BLaER1 (cell line): ENCODE measurements at regions not wholly inside any gene's neighbourhood (a gene's known extent, or its start where the extent isn't known, plus 50 kb on each side); places are given as distances from the start of the nearest gene placed in this dataset.

ENCODE experiments used
- H3K27ac ChIP-seq: shearing (Covaris generic); formaldehyde crosslinking; 2 replicates; pipeline ENCODE4 v1.8.1; 2022
- H3K27me3 ChIP-seq: shearing (Covaris generic); formaldehyde crosslinking; 2 replicates; pipeline ENCODE4 v1.8.1; 2022
- H3K36me3 ChIP-seq: shearing (Covaris generic); formaldehyde crosslinking; 2 replicates; pipeline ENCODE4 v1.8.1; 2022
- H3K4me1 ChIP-seq: shearing (Covaris generic); formaldehyde crosslinking; 2 replicates; pipeline ENCODE4 v1.8.1; 2022
- H3K4me2 ChIP-seq: shearing (Covaris generic); formaldehyde crosslinking; 2 replicates; pipeline ENCODE4 v1.8.1; 2022
- H3K4me3 ChIP-seq: shearing (Covaris generic); formaldehyde crosslinking; 2 replicates; pipeline ENCODE4 v1.8.1; 2022
- H3K9ac ChIP-seq: shearing (Covaris generic); formaldehyde crosslinking; 2 replicates; pipeline ENCODE4 v1.8.1; 2022
- H3K9me3 ChIP-seq: shearing (Covaris generic); formaldehyde crosslinking; 2 replicates; pipeline ENCODE4 v1.8.1; 2022
- H4K20me1 ChIP-seq: shearing (Covaris generic); formaldehyde crosslinking; 2 replicates; pipeline ENCODE4 v1.8.1; 2022
- Cebpa-rat ChIP-seq: shearing (Covaris generic); IDR thresholded peaks from 2 replicates; pipeline ENCODE4 v1.8.1; 2022

DNA sequence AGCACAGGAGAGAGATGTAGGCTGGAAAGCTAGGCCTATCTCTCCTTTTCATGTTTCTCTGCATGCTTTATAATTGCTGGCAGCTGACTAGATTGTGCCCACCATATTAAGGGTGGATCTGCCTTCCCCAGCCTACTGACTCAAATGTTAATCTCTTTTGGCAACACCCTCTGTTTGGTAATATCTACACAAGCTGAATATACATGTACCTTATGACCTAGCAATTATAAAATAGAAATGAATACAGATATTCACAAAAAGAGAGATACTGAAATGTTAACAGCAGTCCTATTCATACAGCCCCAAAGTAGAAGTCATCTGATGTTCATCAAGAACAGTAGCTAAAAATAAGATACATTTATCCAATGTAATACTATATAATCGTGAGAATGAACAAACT, 429.6 kb downstream of the EPM2A start:
- Histone ChIP-seq H3K9ac (no peak overlapping the region), H3K9me3 (no peaks in the 10 kb centered on the region), H3K4me3 (no peak overlapping the region), H3K4me1 (no peaks in the 10 kb centered on the region), H3K27ac (no peak overlapping the region), H3K36me3 (no peaks in the 10 kb centered on the region), H3K27me3 (no peaks in the 10 kb centered on the region), H3K4me2 (no peak overlapping the region), H4K20me1 (no peaks in the 10 kb centered on the region)
- no peak for TF ChIP-seq Cebpa-rat

DNA sequence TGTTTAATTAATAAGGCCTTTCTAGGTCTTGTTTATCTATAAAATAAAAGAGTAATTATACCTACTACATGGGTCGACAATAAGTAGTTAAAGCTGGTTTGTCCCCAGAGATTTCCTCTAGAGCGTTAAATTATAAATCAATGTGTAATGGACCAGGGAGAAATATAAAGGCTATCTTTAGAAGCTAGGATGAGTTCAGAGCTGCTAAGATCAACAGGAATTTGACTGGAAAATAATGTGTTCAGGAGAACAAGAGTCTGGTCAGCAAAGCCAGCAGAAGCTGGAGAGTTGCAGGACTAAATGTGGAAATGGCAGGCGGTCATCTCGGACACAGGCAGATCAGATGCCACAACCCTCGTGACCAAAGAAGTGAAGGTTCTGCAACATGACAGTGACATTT, 428.8 kb downstream of the EPM2A start:
- no peaks in the 10 kb centered on the region for H3K36me3 ChIP-seq
- TF ChIP-seq Cebpa-rat = no peak
- H3K4me1 ChIP-seq = no peaks in the 10 kb centered on the region

DNA sequence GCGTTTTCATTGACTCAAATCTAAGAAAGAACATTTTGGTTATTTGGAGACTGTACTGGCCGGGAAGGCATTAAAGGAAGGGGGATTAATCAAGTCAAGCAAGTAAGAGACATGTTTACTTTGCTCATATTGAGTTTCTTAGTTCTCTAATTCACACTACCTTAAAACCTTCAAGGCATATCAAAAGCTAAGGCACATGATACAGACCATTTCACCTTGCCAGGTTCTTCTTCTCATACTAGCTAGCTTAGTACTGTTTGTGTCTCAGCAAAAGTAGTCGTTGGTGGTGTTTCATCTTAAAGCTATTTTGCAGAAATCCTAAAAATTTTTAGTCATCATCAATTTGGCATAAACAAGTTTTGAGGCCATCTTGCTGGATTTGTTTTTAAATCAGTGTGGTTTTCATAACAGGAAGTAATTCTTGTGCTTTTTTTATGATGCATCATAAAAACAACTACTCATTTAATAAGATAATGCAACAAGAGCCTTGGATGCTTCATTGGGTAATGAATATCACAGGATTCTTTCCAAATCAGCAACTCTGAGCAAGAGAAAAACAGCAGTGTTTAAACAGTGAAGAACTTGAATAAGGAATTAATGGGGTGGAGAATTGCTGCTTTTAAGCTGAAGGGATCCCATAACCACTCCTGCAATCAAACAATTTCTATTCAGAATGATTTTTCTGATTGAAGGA, 425.3 kb downstream of the EPM2A start:
- no peaks in the 10 kb centered on the region for H3K27me3 ChIP-seq
- H3K9ac ChIP-seq = no peak overlapping the region
- no peaks in the 10 kb centered on the region for H4K20me1 ChIP-seq
- H3K27ac ChIP-seq = no peak overlapping the region
- H3K4me3 ChIP-seq = no peak overlapping the region
- no peak for TF ChIP-seq Cebpa-rat
- H3K4me1 ChIP-seq = no peaks in the 10 kb centered on the region
- H3K36me3 ChIP-seq = no peaks in the 10 kb centered on the region
- H3K9me3 ChIP-seq = no peaks in the 10 kb centered on the region
- no peak overlapping the region for H3K4me2 ChIP-seq

More for the DNA sequence above, 428.8 kb downstream of the EPM2A start:
- H3K4me3 ChIP-seq = no peak overlapping the region
- no peak overlapping the region for H3K9ac ChIP-seq
- no peaks in the 10 kb centered on the region for H4K20me1 ChIP-seq
- H3K27me3 ChIP-seq = no peaks in the 10 kb centered on the region
- H3K27ac ChIP-seq = no peak overlapping the region
- H3K4me2 ChIP-seq = no peak overlapping the region
- no peaks in the 10 kb centered on the region for H3K9me3 ChIP-seq

DNA sequence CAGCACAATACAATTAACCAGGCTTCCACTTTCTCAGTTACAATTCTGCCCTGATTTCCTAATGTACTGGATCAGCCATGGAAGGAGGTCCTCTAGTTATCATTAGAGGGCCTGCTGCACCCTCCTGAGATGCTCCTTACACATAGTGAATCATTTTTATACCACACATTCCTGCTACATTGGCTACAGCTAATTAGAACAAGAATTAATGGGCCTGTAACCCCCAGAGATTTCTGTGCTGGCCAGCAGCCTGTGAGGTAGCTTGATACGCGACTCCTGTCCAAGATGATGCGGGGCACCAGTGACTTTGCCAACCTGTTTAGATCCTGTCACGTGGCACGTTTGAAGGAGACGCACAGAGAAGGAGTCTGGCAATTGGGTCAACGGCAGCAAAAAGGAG, 422.8 kb downstream of the EPM2A start:
- H3K4me1 ChIP-seq = no peaks in the 10 kb centered on the region
- no peak for TF ChIP-seq Cebpa-rat
- H3K27me3 ChIP-seq = no peaks in the 10 kb centered on the region
- H3K27ac ChIP-seq = no peak overlapping the region
- H3K9ac ChIP-seq = no peak overlapping the region
- H3K4me2 ChIP-seq = no peak overlapping the region
- H3K9me3 ChIP-seq = no peaks in the 10 kb centered on the region
- H4K20me1 ChIP-seq = no peaks in the 10 kb centered on the region
- no peak overlapping the region for H3K4me3 ChIP-seq
- H3K36me3 ChIP-seq = no peaks in the 10 kb centered on the region

DNA sequence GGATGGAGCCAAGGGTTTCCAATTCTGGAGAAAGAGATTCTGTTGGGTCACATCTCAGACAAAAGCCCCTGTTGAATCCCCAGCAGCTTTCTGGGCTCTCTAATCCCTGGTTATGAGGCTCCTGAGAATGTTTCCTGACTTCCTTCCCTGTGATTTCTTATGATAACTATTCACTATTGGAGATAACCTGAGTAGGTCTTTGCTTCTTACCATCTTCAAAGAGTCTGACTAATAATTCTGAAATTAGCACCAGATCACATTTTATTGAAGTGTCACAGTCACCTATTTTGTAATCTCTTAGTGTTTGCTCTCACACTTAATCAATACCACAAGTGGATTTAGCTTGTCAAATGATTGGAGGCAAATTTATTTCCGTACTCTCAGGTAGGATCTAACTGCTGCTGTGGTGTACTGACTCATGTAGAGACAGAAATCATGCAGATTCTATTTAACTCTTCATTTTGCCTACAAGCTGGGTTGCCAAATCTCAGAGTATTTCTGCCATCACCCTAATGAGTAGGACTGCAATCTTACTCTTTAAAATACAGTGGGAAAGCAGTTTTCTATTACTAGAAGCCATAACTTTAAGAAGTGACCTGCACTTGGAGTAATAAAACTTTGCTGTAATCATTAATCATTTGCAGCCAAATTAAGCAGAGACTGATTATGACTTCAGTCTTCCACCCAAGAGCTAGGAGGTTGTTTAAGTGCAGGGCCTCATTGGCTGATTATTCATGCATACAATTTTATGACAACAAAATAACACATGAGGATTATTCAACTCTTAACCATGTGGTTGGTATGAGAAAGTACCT, 422.1 kb downstream of the EPM2A start:
- H3K4me1 ChIP-seq = no peaks in the 10 kb centered on the region
- TF ChIP-seq Cebpa-rat = no peak
- H3K36me3 ChIP-seq = no peaks in the 10 kb centered on the region
- H3K9ac ChIP-seq = no peak overlapping the region
- H4K20me1 ChIP-seq = no peaks in the 10 kb centered on the region
- no peak overlapping the region for H3K4me3 ChIP-seq
- no peak overlapping the region for H3K4me2 ChIP-seq
- H3K27me3 ChIP-seq = no peaks in the 10 kb centered on the region
- 0 out of 2 replicates have a peak, but pooled peaks cover 6% of the 10 kb centered on the region for H3K9me3 ChIP-seq
- H3K27ac ChIP-seq = no peak overlapping the region

DNA sequence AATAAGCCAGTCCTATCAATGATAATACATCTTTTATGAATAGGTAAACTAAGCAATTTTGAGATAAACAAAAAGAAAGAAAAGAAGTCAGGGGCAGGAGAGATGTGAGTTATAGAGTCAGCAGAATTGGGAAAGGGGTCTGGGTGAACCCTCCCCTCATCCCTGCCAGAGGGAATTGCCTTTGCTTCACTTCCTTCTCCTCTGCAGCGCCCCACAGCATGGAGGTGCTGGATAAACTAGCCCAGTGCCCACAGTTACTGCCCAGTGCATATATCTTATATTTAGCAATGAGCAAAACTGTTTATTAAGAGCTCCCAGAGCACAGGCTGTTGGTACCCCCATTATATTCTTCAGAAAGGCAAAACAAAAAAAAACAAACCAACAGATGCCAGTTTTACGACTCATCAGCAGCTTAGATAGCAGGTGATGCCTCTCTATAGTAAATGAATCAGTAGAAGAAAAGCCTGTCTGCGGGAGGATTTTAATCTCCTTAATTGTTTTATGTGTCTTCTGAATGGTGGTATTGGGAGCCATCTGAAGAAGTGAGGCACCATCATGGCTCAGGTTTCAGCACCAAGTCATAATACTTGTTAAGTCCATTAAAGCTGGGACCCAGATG, 419.2 kb downstream of the EPM2A start:
- Histone ChIP-seq H4K20me1 (no peaks in the 10 kb centered on the region), H3K4me2 (no peak overlapping the region), H3K9ac (no peak overlapping the region), H3K27ac (no peak overlapping the region), H3K4me3 (no peak overlapping the region), H3K9me3 (0 out of 2 replicates have a peak, but pooled peaks cover 6% of the 10 kb centered on the region), H3K36me3 (no peaks in the 10 kb centered on the region), H3K27me3 (no peaks in the 10 kb centered on the region), H3K4me1 (no peaks in the 10 kb centered on the region)
- TF ChIP-seq Cebpa-rat = no peak

DNA sequence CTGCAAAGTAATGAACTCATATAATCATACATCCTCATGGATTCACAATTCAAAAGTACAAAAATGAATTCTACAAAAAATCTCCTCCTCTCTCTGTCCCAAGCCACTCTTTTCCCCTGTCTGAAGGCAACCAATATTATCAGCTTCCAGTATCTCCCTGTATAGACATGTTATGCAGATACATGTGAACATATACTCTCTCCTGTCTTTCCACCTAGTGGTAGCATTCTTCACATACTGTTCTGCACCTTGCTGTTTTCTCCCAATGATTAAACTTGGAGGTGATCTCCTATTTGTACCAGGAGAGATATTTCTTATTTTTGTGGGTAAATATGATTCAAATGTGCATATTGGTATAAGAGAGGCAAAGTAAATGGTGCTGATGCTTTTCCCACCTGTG, 416.4 kb downstream of the EPM2A start:
- no peak overlapping the region for H3K4me3 ChIP-seq
- no peaks in the 10 kb centered on the region for H3K4me1 ChIP-seq
- no peaks in the 10 kb centered on the region for H4K20me1 ChIP-seq
- H3K27me3 ChIP-seq = no peaks in the 10 kb centered on the region
- TF ChIP-seq Cebpa-rat = no peak
- no peak overlapping the region for H3K4me2 ChIP-seq
- no peak overlapping the region for H3K27ac ChIP-seq
- 0 out of 2 replicates have a peak, but pooled peaks cover 6% of the 10 kb centered on the region for H3K9me3 ChIP-seq
- no peak overlapping the region for H3K9ac ChIP-seq
- H3K36me3 ChIP-seq = no peaks in the 10 kb centered on the region

DNA sequence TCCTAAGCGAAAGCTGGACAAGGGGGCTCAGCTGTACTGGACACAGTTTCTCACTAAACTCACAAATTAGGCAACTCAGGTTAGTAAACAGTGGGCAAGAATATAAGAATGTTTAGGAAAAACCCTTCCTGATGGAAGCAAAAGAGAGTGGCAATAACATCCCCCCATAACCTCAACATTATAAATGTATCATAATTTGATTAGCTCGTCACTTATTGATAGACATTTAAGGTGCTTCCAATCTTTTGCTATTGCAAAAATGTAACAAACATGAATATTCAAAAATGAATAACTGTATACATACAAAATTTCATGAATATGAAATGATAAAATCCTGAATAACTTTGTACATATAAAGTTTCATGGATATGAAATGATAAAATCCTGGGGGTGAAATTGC, 415.7 kb downstream of the EPM2A start:
- Histone ChIP-seq H3K4me2 (no peak overlapping the region), H3K27ac (no peak overlapping the region), H3K4me1 (no peaks in the 10 kb centered on the region), H3K9me3 (0 out of 2 replicates have a peak, but pooled peaks cover 6% of the 10 kb centered on the region), H4K20me1 (no peaks in the 10 kb centered on the region), H3K27me3 (no peaks in the 10 kb centered on the region), H3K36me3 (no peaks in the 10 kb centered on the region), H3K9ac (no peak overlapping the region), H3K4me3 (no peak overlapping the region)
- TF ChIP-seq Cebpa-rat = no peak

DNA sequence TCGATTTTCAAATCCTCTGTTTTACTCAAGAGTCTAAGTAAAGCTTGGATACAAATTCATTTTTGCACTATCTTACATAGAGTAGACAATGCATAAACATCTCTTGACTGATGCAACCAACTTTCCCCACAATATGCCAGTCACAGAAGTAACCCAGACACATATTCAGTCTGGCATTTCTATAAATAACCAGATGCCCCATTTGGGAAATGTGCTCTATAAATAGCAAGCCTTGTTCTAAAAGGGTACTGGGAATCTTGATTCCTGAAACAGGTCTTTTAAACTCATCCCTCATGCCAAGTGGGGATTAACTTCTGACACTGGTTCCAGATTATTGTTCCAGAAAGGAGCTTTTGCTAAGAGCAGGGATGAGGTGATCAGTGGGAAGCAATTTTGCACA, 411.7 kb downstream of the EPM2A start:
- Histone ChIP-seq H3K4me1 (no peaks in the 10 kb centered on the region), H3K36me3 (no peaks in the 10 kb centered on the region), H3K4me2 (no peak overlapping the region), H3K27me3 (no peaks in the 10 kb centered on the region), H3K9me3 (no peaks in the 10 kb centered on the region), H3K4me3 (no peak overlapping the region), H3K27ac (no peak overlapping the region), H4K20me1 (no peaks in the 10 kb centered on the region), H3K9ac (no peak overlapping the region)
- no peak for TF ChIP-seq Cebpa-rat

DNA sequence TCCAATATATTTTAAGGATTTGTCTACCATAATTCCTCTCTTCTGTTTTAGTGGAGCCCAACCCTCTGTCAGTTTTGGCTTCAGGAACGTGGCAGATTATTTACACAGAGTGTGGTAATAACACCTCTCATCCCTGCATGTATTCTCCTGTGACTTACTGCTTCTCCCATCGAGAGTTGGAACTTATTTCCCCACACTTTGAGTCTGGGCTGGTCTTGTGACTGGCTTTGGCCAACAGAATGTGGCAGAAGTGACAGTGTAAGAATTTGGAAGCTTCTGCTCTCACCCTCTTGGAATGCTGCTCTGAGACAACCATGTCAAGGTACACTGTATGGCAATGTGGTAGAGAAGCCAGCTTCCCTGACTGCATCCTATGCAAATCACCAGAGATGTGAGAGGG, 407.7 kb downstream of the EPM2A start:
- Histone ChIP-seq H3K27me3 (no peaks in the 10 kb centered on the region), H3K9me3 (no peaks in the 10 kb centered on the region), H3K4me1 (no peaks in the 10 kb centered on the region), H3K4me2 (no peak overlapping the region), H3K27ac (no peak overlapping the region), H3K9ac (no peak overlapping the region), H3K36me3 (no peaks in the 10 kb centered on the region), H3K4me3 (no peak overlapping the region), H4K20me1 (no peaks in the 10 kb centered on the region)
- no peak for TF ChIP-seq Cebpa-rat
